Stimulated activated CD4-positive, alpha-beta T cell treated with anti-CD3 and anti-CD28 coated beads, Interleukin-1b, Interleukin-23, amount 100 ng/mL, for 24 hours (primary cell): ENCODE measurements at regions not wholly inside any gene's neighbourhood (a gene's known extent, or its start where the extent isn't known, plus 50 kb on each side); places are given as distances from the start of the nearest gene placed in this dataset.

Source experiments
- DNase-seq, 4 experiments: peaks; one replicate each; pipeline ENCODE4 v3.0.0-alpha.2; 2020; ENCODE audit warnings: low read depth in 4 of 4, low spot score in 1 of 4

- DNase-seq: no peak
These were observed 170.9 kb upstream of the BMP4 start for GRCh38 chr14:54127526-54127925.

DNA sequence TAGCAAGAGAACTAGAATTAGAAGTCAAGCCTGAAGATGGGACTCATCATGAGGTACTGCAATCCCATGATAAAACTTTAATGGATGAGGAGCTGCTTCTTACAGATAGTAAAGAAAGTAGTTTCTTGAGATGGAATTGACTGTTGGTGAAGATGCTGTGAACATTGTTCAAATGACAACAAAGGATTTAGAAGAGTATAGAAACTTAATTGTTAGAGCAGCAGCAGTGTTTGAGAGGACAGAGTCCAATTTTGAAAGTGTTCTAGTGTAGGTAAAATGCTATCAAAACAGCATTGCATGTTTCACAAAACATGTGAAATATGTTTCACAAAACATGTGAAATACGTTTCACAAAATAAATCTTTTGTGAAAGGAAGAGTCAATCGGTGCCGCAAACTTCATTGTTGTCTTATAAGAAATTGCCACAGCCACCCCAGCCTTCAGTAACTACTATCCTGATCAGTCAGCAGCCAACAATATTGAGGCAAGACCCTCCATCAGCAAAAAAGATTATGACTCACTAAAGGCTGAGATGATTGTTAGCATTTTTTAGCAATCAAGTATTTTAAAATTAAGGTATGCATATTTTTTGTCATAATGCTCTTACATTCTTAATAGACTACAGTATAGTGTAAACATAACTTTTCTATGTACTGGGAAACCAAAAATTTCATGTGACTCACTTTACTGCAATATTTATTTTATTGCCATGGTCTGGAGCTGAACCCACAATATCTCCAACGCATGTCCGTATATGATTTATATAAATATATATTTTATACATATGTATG, 173.4 kb upstream of the BMP4 start:
- no peak for DNase-seq

- no peak for DNase-seq
These were observed 175.9 kb upstream of the BMP4 start for GRCh38 chr14:54132496-54132895.

DNA sequence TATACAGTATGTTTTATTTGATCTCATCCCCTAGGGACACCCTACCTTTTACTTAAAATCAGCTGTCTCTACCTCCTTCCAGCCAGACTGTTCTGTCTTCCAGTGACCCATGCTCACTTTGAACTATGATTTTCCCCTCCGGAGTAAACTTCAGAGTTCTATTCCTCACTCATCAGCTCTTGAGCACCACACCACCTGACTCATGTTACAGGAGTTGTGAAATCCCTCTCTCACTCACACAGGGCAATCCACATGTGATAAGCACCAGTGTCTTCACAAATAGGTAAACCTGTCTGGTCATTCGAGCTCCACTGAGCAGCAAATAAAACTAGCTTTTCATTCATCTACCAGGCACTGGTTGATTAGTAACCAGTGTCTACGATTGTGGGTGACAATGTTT, 177.3 kb upstream of the BMP4 start:
- DNase-seq: no peak

GRCh38 chr14:54135804-54136280, 179.2 kb upstream of the BMP4 start:
- DNase-seq: no peak

DNA sequence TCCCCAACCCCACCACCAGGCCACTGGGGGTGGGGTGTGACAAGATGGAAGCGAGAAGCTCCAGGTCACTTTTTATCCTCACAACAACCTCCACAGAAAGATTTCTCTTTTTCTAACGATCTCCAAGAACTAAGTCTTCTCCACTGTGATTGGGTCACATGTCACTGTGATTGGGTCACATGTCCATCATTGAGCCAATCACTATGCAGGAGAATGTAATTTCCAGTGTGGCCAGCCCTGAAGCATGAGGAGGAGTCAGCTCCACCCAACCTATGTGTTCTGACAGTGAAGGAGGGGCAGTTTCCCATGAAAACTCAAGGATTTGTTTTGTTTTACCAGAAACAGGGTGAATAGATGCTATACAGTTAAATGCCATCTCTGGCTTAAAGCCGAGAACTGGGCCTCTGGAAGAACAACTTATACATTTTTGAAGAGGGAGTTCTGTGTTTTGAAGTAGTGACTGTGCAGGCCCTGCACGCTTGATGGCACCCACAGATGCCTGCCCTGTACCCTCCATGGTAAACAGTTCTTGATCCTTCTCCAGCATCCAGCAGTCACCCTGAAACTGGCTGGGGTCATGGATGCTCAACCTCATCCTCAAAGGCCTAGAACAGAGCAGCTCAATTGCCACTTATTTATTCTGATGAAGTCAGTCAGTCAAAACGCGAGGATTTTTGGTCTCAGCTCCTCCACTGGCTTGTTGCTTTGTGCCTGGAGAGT, 180.4 kb upstream of the BMP4 start:
- DNase-seq: no peak

DNA sequence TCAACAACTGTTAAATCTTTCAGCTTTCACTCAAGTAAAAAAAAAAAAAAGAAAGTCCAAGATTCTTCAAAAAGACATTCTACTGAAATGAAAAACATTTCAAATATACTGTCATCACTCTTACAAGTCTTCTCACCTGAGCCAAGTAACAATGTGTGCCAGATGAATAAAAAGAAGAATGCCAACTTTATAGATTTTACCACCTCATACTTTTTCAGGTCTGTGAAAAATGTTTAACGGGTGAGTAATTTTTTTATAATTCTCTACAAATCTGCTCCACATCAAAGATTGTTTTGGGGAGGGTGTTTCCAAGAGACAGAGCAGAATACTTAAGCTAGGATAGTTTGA, 181.0 kb upstream of the BMP4 start:
- no peak for DNase-seq

GRCh38 chr14:54138024-54138353, 181.4 kb upstream of the BMP4 start:
- DNase-seq: no peak

GRCh38 chr14:54138354-54139038, 181.9 kb upstream of the BMP4 start:
- no peak for DNase-seq

DNA sequence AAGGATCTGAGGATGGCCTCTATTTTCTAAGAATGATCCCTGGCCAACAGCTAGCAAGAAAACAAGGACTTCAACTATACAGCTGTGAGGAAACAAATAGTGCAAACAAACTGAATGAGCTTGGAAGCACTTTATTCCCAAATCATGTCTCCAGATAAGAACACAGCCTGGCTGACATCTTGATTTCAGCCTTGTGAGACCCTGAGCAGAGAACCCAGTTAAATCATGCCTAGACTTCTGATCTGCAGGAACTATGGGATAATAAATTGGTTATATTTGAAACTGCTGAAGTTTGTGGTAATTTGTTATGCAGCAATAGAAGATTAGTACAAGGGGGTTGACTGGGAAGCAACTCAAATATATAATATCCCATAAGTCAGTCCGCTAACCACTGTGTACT, 183.9 kb upstream of the BMP4 start:
- no peak for DNase-seq

GRCh38 chr14:54146601-54147000, 190.0 kb upstream of the BMP4 start:
- DNase-seq: no peak

- no peak for DNase-seq
These were observed 190.7 kb upstream of the BMP4 start for GRCh38 chr14:54147282-54147681.

DNA sequence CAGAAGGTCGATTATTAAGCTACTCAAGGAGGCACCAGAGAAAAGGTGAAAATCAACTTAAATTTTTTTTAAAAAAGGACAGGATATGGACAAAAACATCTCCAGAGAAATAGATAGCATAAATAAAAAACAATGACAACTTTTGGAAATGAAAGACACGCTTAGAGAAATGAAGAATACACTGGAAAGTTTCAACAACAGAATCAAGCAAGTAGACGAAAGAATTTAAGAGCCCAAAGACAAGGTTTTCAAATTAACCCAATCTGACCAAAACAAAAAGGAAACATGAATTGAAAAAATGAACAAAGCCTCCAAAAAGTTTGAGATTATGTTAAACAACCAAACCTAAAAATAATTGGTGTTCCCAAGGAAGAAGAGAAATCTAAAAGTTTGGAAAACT, 191.1 kb upstream of the BMP4 start:
- DNase-seq: no peak

GRCh38 chr14:54148251-54148650, 191.6 kb upstream of the BMP4 start:
- DNase-seq: no peak

GRCh38 chr14:54152351-54152750, 195.7 kb upstream of the BMP4 start:
- no peak for DNase-seq

- no peak for DNase-seq
These were observed 209.7 kb upstream of the BMP4 start for GRCh38 chr14:54166049-54166950.

DNA sequence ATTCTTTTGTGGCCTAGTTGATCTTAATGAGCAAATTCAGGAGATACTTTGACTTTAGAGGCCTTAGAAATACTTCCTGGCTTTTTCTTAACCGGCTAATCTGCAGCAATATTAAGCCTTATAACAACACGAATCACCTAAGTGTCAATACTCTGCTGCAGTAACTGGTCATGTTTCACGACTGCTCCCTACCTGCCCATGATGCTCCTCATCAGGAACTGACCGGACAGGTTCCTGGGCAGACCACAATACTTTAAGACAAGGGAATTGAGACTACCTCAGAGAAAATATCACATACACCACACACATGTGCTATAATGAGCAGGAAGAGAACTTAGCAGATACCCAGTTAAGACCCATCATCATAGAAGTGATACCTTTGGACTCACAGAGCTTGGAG, 211.9 kb upstream of the BMP4 start:
- no peak for DNase-seq

- no peak for DNase-seq
These were observed 212.8 kb upstream of the BMP4 start for GRCh38 chr14:54169254-54169924.

DNA sequence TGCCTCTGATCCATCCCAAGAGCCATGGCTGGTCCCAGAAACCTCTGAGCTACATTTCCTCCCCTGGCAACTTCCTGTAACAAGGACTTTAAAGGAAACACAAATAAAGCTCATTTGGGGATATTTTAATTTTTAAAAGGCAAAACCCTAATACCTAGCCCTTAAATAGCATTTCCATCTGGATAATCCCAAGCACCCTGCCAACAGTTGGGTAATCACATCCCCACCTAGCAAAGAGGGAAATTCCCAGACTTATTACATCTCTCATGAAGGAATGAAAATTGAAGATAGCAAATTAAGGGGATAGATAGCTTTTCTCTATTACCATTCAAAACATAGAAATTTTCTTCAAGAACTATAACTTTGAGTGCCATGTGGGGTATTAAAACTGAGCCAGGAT, 213.7 kb upstream of the BMP4 start:
- no peak for DNase-seq

GRCh38 chr14:54172114-54172513, 215.5 kb upstream of the BMP4 start:
- DNase-seq: no peak

GRCh38 chr14:54172562-54172961, 215.9 kb upstream of the BMP4 start:
- no peak for DNase-seq
